HEK293T (cell line): ENCODE measurements at regions not wholly inside any gene's neighbourhood (a gene's known extent, or its start where the extent isn't known, plus 50 kb on each side); places are given as distances from the start of the nearest gene placed in this dataset.

Source experiments
- CTCF ChIA-PET: fragments of 350-600 bp; formaldehyde crosslinking; extraction: SDS; loops from one replicate; lab custom pipeline; 2021; ENCODE audit warnings: antibody characterized with exemption, inconsistent platforms; lab: Yijun Ruan, JAX
- POLR2A ChIA-PET: fragments of 350-600 bp; formaldehyde crosslinking; extraction: SDS; loops from one replicate; lab custom pipeline; 2020; ENCODE audit warnings: antibody characterized with exemption, inconsistent platforms; lab: Yijun Ruan, JAX
- DNase-seq: peaks from one replicate; pipeline ENCODE4 v3.0.0; 2012; ENCODE audit warnings: mixed read lengths; ENCODE audit errors: extremely low spot score
- ARNT ChIP-seq: fragments of 450-650 bp; IDR thresholded peaks from 2 replicates; pipeline ENCODE4 v1.6.1; 2017; ENCODE audit warnings: mild to moderate bottlenecking
- BHLHE40 ChIP-seq: fragments of 450-650 bp; IDR thresholded peaks from 2 replicates; pipeline ENCODE4 v1.6.1; 2016; ENCODE audit warnings: mild to moderate bottlenecking, moderate library complexity, borderline replicate concordance
- CTBP1 ChIP-seq: fragments of 450-650 bp; IDR thresholded peaks from 2 replicates; pipeline ENCODE4 v1.6.1; 2016; ENCODE audit warnings: borderline replicate concordance
- ELF4 ChIP-seq: fragments of 450-650 bp; IDR thresholded peaks from 2 replicates; pipeline ENCODE4 v1.6.1; 2017; ENCODE audit warnings: antibody characterized with exemption
- FOXA1 ChIP-seq: fragments of 450-650 bp; IDR thresholded peaks from 2 replicates; pipeline ENCODE4 v1.6.1; 2016; ENCODE audit warnings: mild to moderate bottlenecking
- FOXK2 ChIP-seq: fragments of 450-650 bp; IDR thresholded peaks from 2 replicates; pipeline ENCODE4 v1.6.1; 2016; ENCODE audit warnings: mild to moderate bottlenecking
- FOXM1 ChIP-seq: fragments of 450-650 bp; IDR thresholded peaks from 2 replicates; pipeline ENCODE4 v1.6.1; 2017; ENCODE audit warnings: mild to moderate bottlenecking, borderline replicate concordance
- HDGF ChIP-seq: fragments of 450-650 bp; IDR thresholded peaks from 2 replicates; pipeline ENCODE4 v1.6.1; 2017; ENCODE audit warnings: antibody characterized with exemption, borderline replicate concordance
- L3MBTL2 ChIP-seq: fragments of 450-650 bp; conservative IDR thresholded peaks from 2 replicates; pipeline ENCODE4 v1.6.1; 2016; ENCODE audit warnings: mild to moderate bottlenecking
- LEF1 ChIP-seq: fragments of 450-650 bp; IDR thresholded peaks from 2 replicates; pipeline ENCODE4 v1.6.1; 2017; ENCODE audit warnings: mild to moderate bottlenecking, borderline replicate concordance
- NFRKB ChIP-seq: fragments of 450-650 bp; IDR thresholded peaks from 2 replicates; pipeline ENCODE4 v1.6.1; 2016; ENCODE audit warnings: mild to moderate bottlenecking, moderate library complexity
- PKNOX1 ChIP-seq: fragments of 450-650 bp; IDR thresholded peaks from 2 replicates; pipeline ENCODE4 v1.6.1; 2016
- SP1 ChIP-seq: fragments of 450-650 bp; IDR thresholded peaks from 2 replicates; pipeline ENCODE4 v1.6.1; 2017
- SUZ12 ChIP-seq: fragments of 450-650 bp; IDR thresholded peaks from 2 replicates; pipeline ENCODE4 v1.6.1; 2016; ENCODE audit warnings: mild to moderate bottlenecking
- TARDBP ChIP-seq: fragments of 450-650 bp; IDR thresholded peaks from 2 replicates; pipeline ENCODE4 v1.6.1; 2016
- ZNF384 ChIP-seq: fragments of 450-650 bp; IDR thresholded peaks from 2 replicates; pipeline ENCODE4 v1.6.1; 2016

DNA sequence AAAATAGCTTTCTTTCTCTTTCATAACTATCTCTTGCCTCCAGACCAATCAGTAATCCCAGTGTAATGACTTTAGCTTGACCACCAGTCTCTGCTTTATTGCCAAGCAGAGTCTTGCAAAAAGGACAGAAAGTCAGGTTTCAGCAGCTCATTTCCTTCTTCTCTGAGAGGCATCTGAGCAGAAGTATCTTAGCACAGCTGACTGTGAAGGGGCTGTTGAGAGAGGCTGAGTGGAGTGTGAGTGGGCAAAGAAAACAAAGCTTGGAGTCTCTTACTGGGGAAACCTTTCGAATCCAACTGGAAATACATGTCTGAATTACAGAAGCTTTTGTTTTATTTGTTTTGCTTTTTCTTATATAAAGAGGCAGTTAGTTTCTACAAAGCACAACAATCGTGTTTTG, 170.3 kb upstream of the IGFBP7 start:
- DNase-seq, result no peak
- ChIA-PET CTCF (interaction anchor here (0.6 to 1.1 kb wide), 2 partner anchors 89 to 894 kb away, joined by 3 to 5 read pairs; no protein-coding TSS in a partner anchor), POLR2A (no interaction called here)
- TF ChIP-seq FOXA1 (no peak), HDGF (no peak), L3MBTL2 (no peak), LEF1 (no peak)

- TF ChIP-seq SP1 (no peak), HDGF (no peak), FOXA1 (no peak), FOXM1 (no peak), ZNF384 (no peak), TARDBP (no peak), LEF1 (no peak), SUZ12 (no peak), ELF4 (no peak), NFRKB (no peak), CTBP1 (no peak), FOXK2 (no peak), PKNOX1 (no peak), ARNT (no peak), L3MBTL2 (no peak), BHLHE40 (no peak)
- DNase-seq, result no peak
- CTCF ChIA-PET, result interaction anchor here (0.9 kb wide), 1 partner anchor 56 kb away, joined by 3 read pairs; no protein-coding TSS in a partner anchor
- POLR2A ChIA-PET, result no interaction called here
Measured at GRCh38 chr4:57278780-57279179, 168.6 kb upstream of the IGFBP7 start.

DNA sequence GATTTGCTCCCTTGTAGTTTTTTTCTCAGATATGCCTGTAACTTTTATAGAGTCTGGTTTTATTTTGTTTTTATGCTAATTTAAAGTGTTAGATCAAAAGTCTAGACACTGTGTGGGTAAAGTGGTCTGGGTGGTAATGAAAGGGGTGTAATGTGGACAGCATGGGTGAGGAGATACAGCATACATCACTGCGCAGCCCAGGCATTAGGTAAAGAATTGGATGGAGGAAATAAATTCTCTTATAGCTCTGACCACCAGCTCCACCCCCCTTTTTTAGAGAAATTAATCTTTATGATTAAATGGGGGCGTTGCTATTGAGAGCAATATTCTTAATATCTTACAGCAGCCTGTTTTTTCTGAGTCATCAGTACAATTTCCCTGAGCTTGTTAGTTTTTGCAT, 163.9 kb upstream of the IGFBP7 start:
- no peak for TF ChIP-seq L3MBTL2
- no peak for TF ChIP-seq SP1
- no peak for TF ChIP-seq FOXM1
- TF ChIP-seq LEF1, result no peak
- TF ChIP-seq FOXK2, result no peak
- no peak for TF ChIP-seq PKNOX1
- TF ChIP-seq HDGF, result no peak
- no peak for TF ChIP-seq ZNF384
- no peak for TF ChIP-seq FOXA1
- no peak for TF ChIP-seq CTBP1
- no peak for TF ChIP-seq TARDBP
- DNase-seq, result no peak
- CTCF ChIA-PET, result interaction anchor here (1.2 to 1.5 kb wide), 2 partner anchors 83 to 110 kb away, joined by 3 to 4 read pairs; no protein-coding TSS in a partner anchor
- POLR2A ChIA-PET, result no interaction called here

- no peak for TF ChIP-seq SP1
- no peak for TF ChIP-seq PKNOX1
- TF ChIP-seq FOXA1, result no peak
- no peak for TF ChIP-seq CTBP1
- TF ChIP-seq BHLHE40, result no peak
- TF ChIP-seq ELF4, result no peak
- no peak for TF ChIP-seq SUZ12
- TF ChIP-seq TARDBP, result no peak
- TF ChIP-seq NFRKB, result no peak
- ChIA-PET CTCF (interaction anchor here (0.6 kb wide), 1 partner anchor 157 kb away, joined by 3 read pairs; no protein-coding TSS in a partner anchor), POLR2A (no interaction called here)
- no peak for DNase-seq
Measured at GRCh38 chr4:57270346-57270745, 160.2 kb upstream of the IGFBP7 start.

GRCh38 chr4:57265831-57266582, 155.8 kb upstream of the IGFBP7 start:
- TF ChIP-seq LEF1 (no peak), HDGF (no peak), NFRKB (no peak), FOXA1 (no peak), TARDBP (no peak), FOXM1 (no peak), L3MBTL2 (no peak), ELF4 (no peak), SUZ12 (no peak), ARNT (no peak), ZNF384 (no peak)
- POLR2A ChIA-PET, result no interaction called here
- no peak for DNase-seq
- CTCF ChIA-PET, result no interaction called here

DNA sequence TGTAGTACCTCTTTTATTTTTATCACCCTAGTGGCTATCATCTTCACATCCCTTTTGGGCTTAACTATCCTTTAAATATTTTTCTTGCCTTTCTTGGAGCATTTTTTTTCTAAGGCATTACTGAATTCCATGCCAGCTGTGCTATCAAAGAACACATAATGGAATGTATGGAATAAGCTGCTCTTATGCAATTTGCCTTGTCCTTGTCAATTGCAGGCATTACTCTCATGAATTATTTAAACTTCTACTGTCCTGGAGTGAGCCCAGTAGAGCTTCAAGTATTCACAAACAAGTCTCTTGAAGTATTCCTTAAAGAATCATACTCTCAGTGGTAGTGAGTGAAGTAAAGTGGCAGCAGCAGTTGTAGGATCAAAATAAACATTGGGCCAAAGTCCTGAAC, 144.6 kb upstream of the IGFBP7 start:
- CTCF ChIA-PET, result no interaction called here
- POLR2A ChIA-PET, result no interaction called here
- DNase-seq, result no peak
- TF ChIP-seq L3MBTL2 (no peak), NFRKB (no peak), ELF4 (no peak), FOXM1 (no peak)
